Left lung (tissue), 4 donors: ENCODE measurements at regions not wholly inside any gene's neighbourhood (a gene's known extent, or its start where the extent isn't known, plus 50 kb on each side); places are given as distances from the start of the nearest gene placed in this dataset.
"Not testable (repeated sequence)": the region's sequence is repeated elsewhere in the genome, so short reads cannot be mapped to it uniquely, and the experiment has no call there.

Experiments used
- ATAC-seq: fragments of 200-7000 bp; cut with Tn5 transposase; one replicate; pipeline ENCODE4 v1.9.1; 2020; ENCODE audit warnings: moderate library complexity
- DNase-seq, 4 donors: peaks; one replicate each; pipeline ENCODE4 v3.0.0-alpha.2; 2013 to 2020
- H3K27ac ChIP-seq, 2 donors: fragments of 200-600 bp; sonication (generic) in 1 of 2; one replicate each; pipeline versions ENCODE4 v1.5.0 to v1.8.0; 2020 to 2021
- H3K27me3 ChIP-seq, 2 donors: fragments of 200-600 bp; sonication (generic) in 1 of 2; one replicate each; pipeline versions ENCODE4 v1.5.0 to v1.8.0; 2020 to 2021
- H3K36me3 ChIP-seq, 2 donors: fragments of 200-600 bp; sonication (generic) in 1 of 2; one replicate each; pipeline versions ENCODE4 v1.5.0 to v1.8.0; 2020 to 2021
- H3K4me1 ChIP-seq, 2 donors: fragments of 200-600 bp; one replicate each; pipeline ENCODE4 v1.8.0; 2021
- H3K4me3 ChIP-seq, 2 donors: fragments of 200-600 bp; sonication (generic) in 1 of 2; one replicate each; pipeline versions ENCODE4 v1.5.0 to v1.8.0; 2020 to 2021; ENCODE audit warnings: mild to moderate bottlenecking in 1 of 2
- H3K9me3 ChIP-seq, 2 donors: fragments of 200-600 bp; sonication (generic) in 1 of 2; one replicate each; pipeline versions ENCODE4 v1.5.0 to v1.8.0; 2020 to 2021
- intact Hi-C, 2 donors: fragments of 100-400 bp; cut with DNase I; formaldehyde crosslinking; loops; one replicate each; pipeline versions ENCODE4 v1.11.2 to v1.14.2; 2022
- donor health status: DM: no; HTN: yes; CAD: no.
- donor health status: DM: no; HTN: no; CAD: no.

- intact Hi-C loops, H3K4me3 ChIP-seq, H3K27ac ChIP-seq, H3K4me1 ChIP-seq, H3K27me3 ChIP-seq, H3K9me3 ChIP-seq, H3K36me3 ChIP-seq, ATAC-seq, DNase-seq: not testable (repeated sequence)
These were observed 1183.5 kb downstream of the RPIA start for GRCh38 chr2:89874810-89875595.

GRCh38 chr2:89876445-89876844, 1185.0 kb downstream of the RPIA start:
- H3K4me1 ChIP-seq, H3K27me3 ChIP-seq, H3K9me3 ChIP-seq, intact Hi-C loops, H3K27ac ChIP-seq, H3K36me3 ChIP-seq, ATAC-seq, DNase-seq, H3K4me3 ChIP-seq: not testable (repeated sequence)

- DNase-seq, intact Hi-C loops, H3K27ac ChIP-seq, ATAC-seq, H3K36me3 ChIP-seq, H3K27me3 ChIP-seq, H3K4me1 ChIP-seq, H3K9me3 ChIP-seq, H3K4me3 ChIP-seq: not testable (repeated sequence)
These were observed 1185.4 kb downstream of the RPIA start for GRCh38 chr2:89876878-89877277.

GRCh38 chr2:89882880-89883279, 1191.4 kb downstream of the RPIA start:
- DNase-seq, H3K4me3 ChIP-seq, H3K36me3 ChIP-seq, H3K9me3 ChIP-seq, intact Hi-C loops, H3K27me3 ChIP-seq, H3K27ac ChIP-seq, H3K4me1 ChIP-seq: not testable (repeated sequence)
- peak; percentile 33 for ATAC-seq

- H3K9me3 ChIP-seq = not testable (repeated sequence)
These were observed 1192.2 kb downstream of the RPIA start for GRCh38 chr2:89883624-89884023.

GRCh38 chr2:89885071-89885470, 1193.6 kb downstream of the RPIA start:
- H3K4me3 ChIP-seq, H3K4me1 ChIP-seq, H3K27me3 ChIP-seq, ATAC-seq, intact Hi-C loops, H3K9me3 ChIP-seq, DNase-seq, H3K27ac ChIP-seq, H3K36me3 ChIP-seq: not testable (repeated sequence)

More at GRCh38 chr2:89883624-89884023, 1192.2 kb downstream of the RPIA start:
- H3K36me3 ChIP-seq, intact Hi-C loops, H3K27me3 ChIP-seq, H3K27ac ChIP-seq, DNase-seq, H3K4me1 ChIP-seq, H3K4me3 ChIP-seq, ATAC-seq: not testable (repeated sequence)

GRCh38 chr2:89888693-89889092, 1197.2 kb downstream of the RPIA start:
- H3K9me3 ChIP-seq, ATAC-seq, H3K27ac ChIP-seq, H3K4me3 ChIP-seq, H3K36me3 ChIP-seq, intact Hi-C loops, DNase-seq, H3K27me3 ChIP-seq, H3K4me1 ChIP-seq: not testable (repeated sequence)

- H3K27me3 ChIP-seq, H3K4me3 ChIP-seq, ATAC-seq, intact Hi-C loops, H3K9me3 ChIP-seq, H3K36me3 ChIP-seq, H3K27ac ChIP-seq, DNase-seq, H3K4me1 ChIP-seq: not testable (repeated sequence)
These were observed 1198.8 kb downstream of the RPIA start for GRCh38 chr2:89890185-89890773.

GRCh38 chr2:89894988-89895387, 1203.5 kb downstream of the RPIA start:
- DNase-seq, H3K4me3 ChIP-seq, intact Hi-C loops, H3K36me3 ChIP-seq, ATAC-seq, H3K27ac ChIP-seq, H3K4me1 ChIP-seq, H3K9me3 ChIP-seq, H3K27me3 ChIP-seq: not testable (repeated sequence)

- H3K4me3 ChIP-seq, H3K27me3 ChIP-seq, DNase-seq, H3K36me3 ChIP-seq, ATAC-seq, intact Hi-C loops, H3K27ac ChIP-seq, H3K9me3 ChIP-seq, H3K4me1 ChIP-seq: not testable (repeated sequence)
These were observed 1204.2 kb downstream of the RPIA start for GRCh38 chr2:89895629-89896028.

GRCh38 chr2:89927018-89927417, 1235.5 kb downstream of the RPIA start:
- ATAC-seq, intact Hi-C loops, H3K9me3 ChIP-seq, H3K27ac ChIP-seq, H3K4me3 ChIP-seq, H3K4me1 ChIP-seq, DNase-seq, H3K36me3 ChIP-seq, H3K27me3 ChIP-seq: not testable (repeated sequence)

- intact Hi-C loops, ATAC-seq, DNase-seq, H3K27ac ChIP-seq, H3K27me3 ChIP-seq, H3K9me3 ChIP-seq, H3K4me3 ChIP-seq, H3K36me3 ChIP-seq, H3K4me1 ChIP-seq: not testable (repeated sequence)
These were observed 1244.0 kb downstream of the RPIA start for GRCh38 chr2:89935436-89935835.

- H3K4me3 ChIP-seq, H3K9me3 ChIP-seq, H3K27ac ChIP-seq, H3K36me3 ChIP-seq, ATAC-seq, intact Hi-C loops, H3K4me1 ChIP-seq, H3K27me3 ChIP-seq, DNase-seq: not testable (repeated sequence)
These were observed 1244.5 kb downstream of the RPIA start for GRCh38 chr2:89936011-89936410.

GRCh38 chr2:89936559-89936958, 1245.1 kb downstream of the RPIA start:
- H3K27ac ChIP-seq, DNase-seq, H3K27me3 ChIP-seq, intact Hi-C loops, H3K9me3 ChIP-seq, H3K4me3 ChIP-seq, H3K4me1 ChIP-seq, H3K36me3 ChIP-seq, ATAC-seq: not testable (repeated sequence)
